Tibial nerve (tissue), 4 donors: ENCODE measurements at regions not wholly inside any gene's neighbourhood (a gene's known extent, or its start where the extent isn't known, plus 50 kb on each side); places are given as distances from the start of the nearest gene placed in this dataset.
"Not testable (repeated sequence)": the region's sequence is repeated elsewhere in the genome, so short reads cannot be mapped to it uniquely, and the experiment has no call there.

Experiments used
- DNase-seq, 2 donors: peaks; one replicate each; pipeline ENCODE4 v3.0.0-alpha.2; 2019; ENCODE audit warnings: low spot score in 2 of 2
- H3K27ac ChIP-seq, 4 donors: fragments of 200-600 bp; sonication (generic) in 3 of 4; one replicate each; pipeline ENCODE4 v1.5.1; 2017 to 2019; ENCODE audit warnings: mild to moderate bottlenecking in 1 of 4
- H3K27me3 ChIP-seq, 2 donors: fragments of 200-600 bp; sonication (generic) in 1 of 2; one replicate each; pipeline versions ENCODE4 v1.5.1 to v1.6.0; 2017 to 2019
- H3K36me3 ChIP-seq, 3 donors: fragments of 200-600 bp; sonication (generic); one replicate each; pipeline ENCODE4 v1.5.1; 2018 to 2019
- H3K4me1 ChIP-seq, 4 donors: fragments of 200-600 bp; sonication (generic) in 3 of 4; one replicate each; pipeline ENCODE4 v1.5.1; 2017 to 2019
- H3K4me3 ChIP-seq, 4 donors: fragments of 200-600 bp; sonication (generic) in 3 of 4; one replicate each; pipeline ENCODE4 v1.5.1; 2017 to 2019; ENCODE audit warnings: mild to moderate bottlenecking in 1 of 4, moderate library complexity in 1 of 4
- H3K9me3 ChIP-seq, 4 donors: fragments of 200-600 bp; sonication (generic) in 3 of 4; one replicate each; pipeline ENCODE4 v1.5.1; 2017 to 2019
- CTCF ChIP-seq, 5 experiments: fragments of 200-600 bp in 3 of 5; fragments of 450-650 bp in 2 of 5; sonication (generic) in 3 of 5; IDR thresholded peaks; one replicate each; pipeline ENCODE4 v1.5.1; 2016 to 2019; ENCODE audit warnings: antibody characterized with exemption in 5 of 5, mild to moderate bottlenecking in 3 of 5, moderate library complexity in 2 of 5
- EP300 ChIP-seq, 2 donors: sonication (generic); formaldehyde crosslinking; IDR thresholded peaks; one replicate each; pipeline ENCODE4 v1.6.1; 2017; ENCODE audit warnings: antibody characterized with exemption in 2 of 2, mild to moderate bottlenecking in 1 of 2
- POLR2A ChIP-seq, 2 donors: fragments of 450-650 bp; IDR thresholded peaks; one replicate each; pipeline ENCODE4 v1.6.1; 2017; ENCODE audit warnings: antibody characterized with exemption in 2 of 2, mild to moderate bottlenecking in 2 of 2, moderate library complexity in 2 of 2
- WGBS, 2 donors: methylation state at CpG; one replicate each; pipeline ENCODE4 v1.1.5; 2018; 5-methylcytosine and 5-hydroxymethylcytosine counted together

GRCh38 chr4:132097041-132097440 is 1052.1 kb upstream of the PCDH10 start:
- TF ChIP-seq CTCF (IDR thresholded peaks at IDR 0.05): no peak
- TF ChIP-seq POLR2A (IDR thresholded peaks at IDR 0.05): no peak
- TF ChIP-seq EP300 (IDR thresholded peaks at IDR 0.05): no peak
- Histone ChIP-seq H3K4me3 (no peak overlapping the region), H3K27me3 (no peaks in the 10 kb centered on the region), H3K9me3 (no peaks in the 10 kb centered on the region), H3K27ac (no peak overlapping the region), H3K36me3 (no peaks in the 10 kb centered on the region), H3K4me1 (no peaks in the 10 kb centered on the region)
- no peak for DNase-seq

GRCh38 chr4:132101526-132101925 is 1047.6 kb upstream of the PCDH10 start:
- DNase-seq: no peak
- Histone ChIP-seq H3K4me3 (no peak overlapping the region), H3K27ac (no peak overlapping the region), H3K36me3 (no peaks in the 10 kb centered on the region), H3K9me3 (no peaks in the 10 kb centered on the region), H3K27me3 (no peaks in the 10 kb centered on the region), H3K4me1 (no peaks in the 10 kb centered on the region)
- no peak for TF ChIP-seq EP300 (IDR thresholded peaks at IDR 0.05)
- no peak for TF ChIP-seq POLR2A (IDR thresholded peaks at IDR 0.05)
- no peak for TF ChIP-seq CTCF (IDR thresholded peaks at IDR 0.05)
- WGBS, 2 donors: 80 to 85% methylated on average over 1 of the region's 1 CpG

GRCh38 chr4:132108784-132109183 is 1040.3 kb upstream of the PCDH10 start:
- DNase-seq: no peak
- Histone ChIP-seq H3K4me1 (no peaks in the 10 kb centered on the region), H3K9me3 (no peaks in the 10 kb centered on the region), H3K36me3 (no peaks in the 10 kb centered on the region), H3K27ac (no peak overlapping the region), H3K4me3 (no peak overlapping the region), H3K27me3 (no peaks in the 10 kb centered on the region)
- TF ChIP-seq CTCF (IDR thresholded peaks at IDR 0.05) (no peak), POLR2A (IDR thresholded peaks at IDR 0.05) (no peak), EP300 (IDR thresholded peaks at IDR 0.05) (no peak)

GRCh38 chr4:132114885-132115284 is 1034.2 kb upstream of the PCDH10 start:
- H3K9me3 ChIP-seq: no peaks in the 10 kb centered on the region
- no peaks in the 10 kb centered on the region for H3K36me3 ChIP-seq
- no peaks in the 10 kb centered on the region for H3K4me1 ChIP-seq
- no peak for TF ChIP-seq EP300 (IDR thresholded peaks at IDR 0.05)
- TF ChIP-seq POLR2A (IDR thresholded peaks at IDR 0.05): no peak
- no peak for TF ChIP-seq CTCF (IDR thresholded peaks at IDR 0.05)
- H3K4me3 ChIP-seq: no peak overlapping the region
- H3K27me3 ChIP-seq: no peaks in the 10 kb centered on the region
- no peak overlapping the region for H3K27ac ChIP-seq
- 0 to 37% methylated on average over 1 of the region's 1 CpG for WGBS, 2 donors
- no peak for DNase-seq

GRCh38 chr4:132122741-132123140 is 1026.4 kb upstream of the PCDH10 start:
- H3K36me3 ChIP-seq, H3K4me1 ChIP-seq, H3K9me3 ChIP-seq, H3K27ac ChIP-seq, H3K27me3 ChIP-seq, DNase-seq, H3K4me3 ChIP-seq: not testable (repeated sequence)
- 79 to 86% methylated on average over 1 of the region's 1 CpG for WGBS, 2 donors

GRCh38 chr4:132123870-132124623 is 1025.0 kb upstream of the PCDH10 start:
- no peaks in the 10 kb centered on the region for H3K36me3 ChIP-seq
- no peaks in the 10 kb centered on the region for H3K9me3 ChIP-seq
- no peak overlapping the region for H3K4me3 ChIP-seq
- TF ChIP-seq CTCF (IDR thresholded peaks at IDR 0.05) (no peak), EP300 (IDR thresholded peaks at IDR 0.05) (no peak), POLR2A (IDR thresholded peaks at IDR 0.05) (no peak)
- H3K4me1 ChIP-seq: no peaks in the 10 kb centered on the region
- no peak overlapping the region for H3K27ac ChIP-seq
- no peak for DNase-seq
- 89 to 90% methylated on average over 15 of the region's 15 CpGs for WGBS, 2 donors
- H3K27me3 ChIP-seq: no peaks in the 10 kb centered on the region
